ENCODE measurements at regions not wholly inside any gene's neighbourhood (a gene's known extent, or its start where the extent isn't known, plus 50 kb on each side); places are given as distances from the start of the nearest gene placed in this dataset.
"Not testable (repeated sequence)": the region's sequence is repeated elsewhere in the genome, so short reads cannot be mapped to it uniquely, and the experiment has no call there.

DNA sequence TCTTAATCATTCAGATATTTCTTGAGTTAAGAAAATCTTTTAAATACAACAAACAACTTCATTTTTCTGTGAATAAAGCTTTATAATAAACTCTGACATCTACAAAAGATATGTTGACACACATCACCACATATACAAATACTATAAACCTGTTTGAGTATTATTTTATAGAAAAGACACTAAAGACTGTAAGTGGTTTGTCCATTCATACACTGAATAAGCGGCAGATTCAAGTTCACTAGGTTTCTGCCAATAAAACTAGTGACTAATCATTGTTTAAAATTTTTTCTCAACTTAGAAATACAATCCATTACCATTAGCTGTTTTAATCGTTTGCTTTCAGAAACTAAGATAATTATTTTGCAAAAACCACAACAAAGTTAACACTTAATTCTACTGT is 1900.0 kb downstream of the C4orf33 start:
- Histone ChIP-seq H3K14ac (ENCODE audit: low read length) (no peak overlapping the region), H3K4me2 (ENCODE audit: low read length) (no peak overlapping the region), H3K27me3 (ENCODE audit: insufficient read depth, low read length) (no peaks in the 10 kb centered on the region), H3K79me2 (ENCODE audit: control insufficient read depth, insufficient read depth, low read length, poor library complexity) (no peaks in the 10 kb centered on the region), H3K4ac (ENCODE audit: low read depth, low read length) (no peak overlapping the region), H3K79me1 (ENCODE audit: low read length) (no peaks in the 10 kb centered on the region), H2AFZ (ENCODE audit: insufficient read depth, low read length, poor library complexity) (no peak overlapping the region), H3K9ac (ENCODE audit: low read length) (no peak overlapping the region), H3K27ac (ENCODE audit: low read depth, low read length) (no peak overlapping the region), H3K9me3 (ENCODE audit: insufficient read depth, low read depth, low read length) (no peaks in the 10 kb centered on the region), H3K36me3 (ENCODE audit: control insufficient read depth in 1 of 2, insufficient read depth in 2 of 2, low read length in 2 of 2) (no peaks in the 10 kb centered on the region), H3K23ac (ENCODE audit: low read length) (no peak overlapping the region), H4K8ac (ENCODE audit: low read depth, low read length) (no peak overlapping the region), H3K4me1 (ENCODE audit: control insufficient read depth in 1 of 2, insufficient read depth in 2 of 2, low read length in 2 of 2) (no peaks in the 10 kb centered on the region), H3K18ac (ENCODE audit: low read length) (no peak overlapping the region), H2BK5ac (ENCODE audit: low read depth, low read length, poor library complexity) (no peak overlapping the region), H4K91ac (ENCODE audit: low read depth, low read length) (no peak overlapping the region), H4K12ac (ENCODE audit: low read depth, low read length) (no peak overlapping the region), H2BK12ac (ENCODE audit: low read length) (no peak overlapping the region), H3K4me3 (ENCODE audit: low read depth, low read length) (no peak overlapping the region), H2BK120ac (ENCODE audit: insufficient read depth, low read length, poor library complexity) (no peak overlapping the region), H2AK5ac (ENCODE audit: low read length) (no peak overlapping the region)
- no CpG with 5 or more reads among the region's 2 CpGs for whole genome bisulfite sequencing (ENCODE audit: extremely low coverage, insufficient coverage, insufficient read length)
- no peak for DNase-seq

DNA sequence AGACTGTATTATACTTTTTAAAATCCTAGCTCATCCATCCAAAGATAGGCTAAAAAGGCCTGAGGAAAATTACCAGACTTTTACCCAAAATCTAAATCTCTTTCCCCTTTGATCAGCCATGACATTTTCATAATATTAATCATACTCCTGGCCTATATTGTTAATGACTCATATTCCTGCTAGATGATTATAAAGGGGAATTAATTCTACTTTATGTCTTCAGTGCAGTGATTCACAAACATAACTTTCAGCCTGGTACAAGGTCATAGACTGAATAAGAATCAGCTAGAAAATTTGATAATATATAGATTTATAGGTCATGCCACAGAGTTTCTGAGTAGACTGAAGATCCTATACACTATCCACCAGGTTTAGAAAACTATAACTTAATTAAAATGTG is 1905.4 kb downstream of the C4orf33 start:
- no peak for DNase-seq
- H4K91ac ChIP-seq (ENCODE audit: low read depth, low read length), result no peak overlapping the region
- H3K4me3 ChIP-seq (ENCODE audit: low read depth, low read length), result no peak overlapping the region
- no peak overlapping the region for H4K12ac ChIP-seq (ENCODE audit: low read depth, low read length)
- no peak overlapping the region for H3K4ac ChIP-seq (ENCODE audit: low read depth, low read length)
- H3K4me1 ChIP-seq (ENCODE audit: control insufficient read depth in 1 of 2, insufficient read depth in 2 of 2, low read length in 2 of 2), result no peaks in the 10 kb centered on the region
- H4K8ac ChIP-seq (ENCODE audit: low read depth, low read length), result no peak overlapping the region
- H3K79me2 ChIP-seq (ENCODE audit: control insufficient read depth, insufficient read depth, low read length, poor library complexity), result no peaks in the 10 kb centered on the region
- H3K18ac ChIP-seq (ENCODE audit: low read length), result no peak overlapping the region
- H2BK12ac ChIP-seq (ENCODE audit: low read length), result no peak overlapping the region
- no peak overlapping the region for H3K27ac ChIP-seq (ENCODE audit: low read depth, low read length)
- no peak overlapping the region for H3K4me2 ChIP-seq (ENCODE audit: low read length)
- H3K23ac ChIP-seq (ENCODE audit: low read length), result no peak overlapping the region
- H2AFZ ChIP-seq (ENCODE audit: insufficient read depth, low read length, poor library complexity), result no peak overlapping the region
- H2BK5ac ChIP-seq (ENCODE audit: low read depth, low read length, poor library complexity), result no peak overlapping the region
- no peaks in the 10 kb centered on the region for H3K36me3 ChIP-seq (ENCODE audit: control insufficient read depth in 1 of 2, insufficient read depth in 2 of 2, low read length in 2 of 2)
- H3K14ac ChIP-seq (ENCODE audit: low read length), result no peak overlapping the region
- H3K79me1 ChIP-seq (ENCODE audit: low read length), result no peaks in the 10 kb centered on the region
- H3K27me3 ChIP-seq (ENCODE audit: insufficient read depth, low read length), result no peaks in the 10 kb centered on the region
- no peaks in the 10 kb centered on the region for H3K9me3 ChIP-seq (ENCODE audit: insufficient read depth, low read depth, low read length)
- H2AK5ac ChIP-seq (ENCODE audit: low read length), result no peak overlapping the region
- no peak overlapping the region for H3K9ac ChIP-seq (ENCODE audit: low read length)
- no peak overlapping the region for H2BK120ac ChIP-seq (ENCODE audit: insufficient read depth, low read length, poor library complexity)

DNA sequence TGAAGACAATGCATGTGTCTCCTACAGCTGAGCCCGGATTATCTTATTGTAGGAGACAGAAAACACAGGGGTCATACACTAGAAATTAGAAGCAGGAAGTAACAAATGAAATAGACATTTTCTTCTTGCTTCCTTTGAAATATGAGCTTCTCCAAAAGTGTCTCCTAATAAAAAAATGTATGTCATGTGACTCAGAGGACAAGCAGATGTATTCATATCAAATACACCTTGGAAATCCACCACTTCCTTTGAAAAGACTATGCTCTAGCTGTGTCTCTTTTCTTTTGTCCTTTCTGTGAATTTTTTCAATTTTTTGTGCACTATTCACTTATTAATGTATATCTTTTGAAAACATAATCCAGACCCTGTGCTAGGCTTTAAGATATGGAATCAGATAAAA is 1906.2 kb downstream of the C4orf33 start:
- no peak overlapping the region for H3K27ac ChIP-seq (ENCODE audit: low read depth, low read length)
- H3K4me1 ChIP-seq (ENCODE audit: control insufficient read depth in 1 of 2, insufficient read depth in 2 of 2, low read length in 2 of 2), result no peaks in the 10 kb centered on the region
- H3K9me3 ChIP-seq (ENCODE audit: insufficient read depth, low read depth, low read length), result no peaks in the 10 kb centered on the region
- no peak overlapping the region for H3K18ac ChIP-seq (ENCODE audit: low read length)
- no peak overlapping the region for H3K4ac ChIP-seq (ENCODE audit: low read depth, low read length)
- DNase-seq, result no peak
- no CpG with 5 or more reads among the region's 1 CpG for WGBS (ENCODE audit: extremely low coverage, insufficient coverage, insufficient read length)
- H2AK5ac ChIP-seq (ENCODE audit: low read length), result no peak overlapping the region
- no peak overlapping the region for H2AFZ ChIP-seq (ENCODE audit: insufficient read depth, low read length, poor library complexity)
- no peak overlapping the region for H2BK12ac ChIP-seq (ENCODE audit: low read length)
- H3K23ac ChIP-seq (ENCODE audit: low read length), result no peak overlapping the region
- no peak overlapping the region for H2BK5ac ChIP-seq (ENCODE audit: low read depth, low read length, poor library complexity)
- H3K9ac ChIP-seq (ENCODE audit: low read length), result no peak overlapping the region
- no peaks in the 10 kb centered on the region for H3K36me3 ChIP-seq (ENCODE audit: control insufficient read depth in 1 of 2, insufficient read depth in 2 of 2, low read length in 2 of 2)
- no peaks in the 10 kb centered on the region for H3K27me3 ChIP-seq (ENCODE audit: insufficient read depth, low read length)
- no peak overlapping the region for H3K4me2 ChIP-seq (ENCODE audit: low read length)
- H4K91ac ChIP-seq (ENCODE audit: low read depth, low read length), result no peak overlapping the region
- no peaks in the 10 kb centered on the region for H3K79me1 ChIP-seq (ENCODE audit: low read length)
- H2BK120ac ChIP-seq (ENCODE audit: insufficient read depth, low read length, poor library complexity), result no peak overlapping the region
- H3K14ac ChIP-seq (ENCODE audit: low read length), result no peak overlapping the region
- H4K12ac ChIP-seq (ENCODE audit: low read depth, low read length), result no peak overlapping the region
- no peaks in the 10 kb centered on the region for H3K79me2 ChIP-seq (ENCODE audit: control insufficient read depth, insufficient read depth, low read length, poor library complexity)
- H4K8ac ChIP-seq (ENCODE audit: low read depth, low read length), result no peak overlapping the region
- no peak overlapping the region for H3K4me3 ChIP-seq (ENCODE audit: low read depth, low read length)

DNA sequence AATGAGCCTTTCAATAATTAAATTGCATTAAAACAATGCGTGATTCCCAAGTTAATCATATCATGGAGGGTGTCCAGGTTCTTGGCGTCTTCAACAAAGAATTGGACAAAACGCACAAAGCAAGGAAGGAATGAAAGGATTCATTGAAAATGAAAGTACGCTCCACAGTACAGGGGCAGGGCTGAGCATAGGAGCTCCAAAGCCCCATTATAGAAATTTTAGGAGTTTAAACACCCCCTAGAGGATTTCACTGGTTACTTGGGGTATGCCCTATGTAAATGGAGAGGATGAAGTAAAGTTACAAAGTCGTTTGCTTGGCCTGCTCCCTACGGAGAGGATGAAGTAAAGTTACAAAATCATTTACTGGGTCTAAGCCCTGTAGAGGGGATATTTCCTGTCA is 1910.4 kb downstream of the C4orf33 start:
- Histone ChIP-seq H3K18ac (ENCODE audit: low read length) (no peak overlapping the region), H3K79me1 (ENCODE audit: low read length) (no peaks in the 10 kb centered on the region), H2AFZ (ENCODE audit: insufficient read depth, low read length, poor library complexity) (no peak overlapping the region), H3K36me3 (ENCODE audit: control insufficient read depth in 1 of 2, insufficient read depth in 2 of 2, low read length in 2 of 2) (no peaks in the 10 kb centered on the region), H2BK5ac (ENCODE audit: low read depth, low read length, poor library complexity) (no peak overlapping the region), H3K27ac (ENCODE audit: low read depth, low read length) (no peak overlapping the region), H3K4ac (ENCODE audit: low read depth, low read length) (no peak overlapping the region), H2BK12ac (ENCODE audit: low read length) (no peak overlapping the region), H3K4me3 (ENCODE audit: low read depth, low read length) (no peak overlapping the region), H3K23ac (ENCODE audit: low read length) (no peak overlapping the region), H3K79me2 (ENCODE audit: control insufficient read depth, insufficient read depth, low read length, poor library complexity) (no peaks in the 10 kb centered on the region), H4K8ac (ENCODE audit: low read depth, low read length) (no peak overlapping the region), H4K12ac (ENCODE audit: low read depth, low read length) (no peak overlapping the region), H3K4me1 (ENCODE audit: control insufficient read depth in 1 of 2, insufficient read depth in 2 of 2, low read length in 2 of 2) (no peaks in the 10 kb centered on the region), H3K9me3 (ENCODE audit: insufficient read depth, low read depth, low read length) (no peaks in the 10 kb centered on the region), H2BK120ac (ENCODE audit: insufficient read depth, low read length, poor library complexity) (no peak overlapping the region), H2AK5ac (ENCODE audit: low read length) (no peak overlapping the region), H4K91ac (ENCODE audit: low read depth, low read length) (no peak overlapping the region), H3K9ac (ENCODE audit: low read length) (no peak overlapping the region), H3K27me3 (ENCODE audit: insufficient read depth, low read length) (no peaks in the 10 kb centered on the region), H3K14ac (ENCODE audit: low read length) (no peak overlapping the region), H3K4me2 (ENCODE audit: low read length) (no peak overlapping the region)
- DNase-seq, result no peak
- no CpG with 5 or more reads among the region's 6 CpGs for WGBS (ENCODE audit: extremely low coverage, insufficient coverage, insufficient read length)

DNA sequence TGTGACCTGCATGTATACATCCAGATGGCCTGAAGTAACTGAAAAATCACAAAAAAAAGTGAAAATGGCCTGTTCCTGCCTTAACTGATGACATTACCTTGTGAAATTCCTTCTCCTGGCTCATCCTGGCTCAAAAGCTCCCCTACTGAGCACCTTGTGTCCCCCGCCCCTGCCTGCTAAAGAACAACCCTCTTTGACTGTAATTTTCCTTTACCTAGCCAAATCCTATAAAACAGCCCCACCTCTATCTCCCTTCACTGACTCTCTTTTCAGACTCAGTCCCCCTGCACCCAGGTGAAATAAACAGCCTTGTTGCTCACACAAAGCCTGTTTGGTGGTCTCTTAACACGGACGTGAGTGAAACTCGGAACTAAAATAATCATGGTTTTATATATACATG is 1916.0 kb downstream of the C4orf33 start:
- H2BK120ac ChIP-seq (ENCODE audit: insufficient read depth, low read length, poor library complexity); H3K27ac ChIP-seq (ENCODE audit: low read depth, low read length); H3K14ac ChIP-seq (ENCODE audit: low read length); H3K9me3 ChIP-seq (ENCODE audit: insufficient read depth, low read depth, low read length); H2AFZ ChIP-seq (ENCODE audit: insufficient read depth, low read length, poor library complexity); H2BK12ac ChIP-seq (ENCODE audit: low read length); H3K4me3 ChIP-seq (ENCODE audit: low read depth, low read length); H3K9ac ChIP-seq (ENCODE audit: low read length); H3K79me2 ChIP-seq (ENCODE audit: control insufficient read depth, insufficient read depth, low read length, poor library complexity); H3K4ac ChIP-seq (ENCODE audit: low read depth, low read length); H3K4me2 ChIP-seq (ENCODE audit: low read length); H4K91ac ChIP-seq (ENCODE audit: low read depth, low read length); H3K79me1 ChIP-seq (ENCODE audit: low read length); H3K18ac ChIP-seq (ENCODE audit: low read length); H3K27me3 ChIP-seq (ENCODE audit: insufficient read depth, low read length); DNase-seq; H3K36me3 ChIP-seq (ENCODE audit: control insufficient read depth in 1 of 2, insufficient read depth in 2 of 2, low read length in 2 of 2); H2AK5ac ChIP-seq (ENCODE audit: low read length); H3K4me1 ChIP-seq (ENCODE audit: control insufficient read depth in 1 of 2, insufficient read depth in 2 of 2, low read length in 2 of 2); H3K23ac ChIP-seq (ENCODE audit: low read length); H4K12ac ChIP-seq (ENCODE audit: low read depth, low read length); H2BK5ac ChIP-seq (ENCODE audit: low read depth, low read length, poor library complexity); H4K8ac ChIP-seq (ENCODE audit: low read depth, low read length): not testable (repeated sequence)
- no CpG with 5 or more reads among the region's 4 CpGs for WGBS (ENCODE audit: extremely low coverage, insufficient coverage, insufficient read length)
